ENCODE measurements at regions not wholly inside any gene's neighbourhood (a gene's known extent, or its start where the extent isn't known, plus 50 kb on each side); places are given as distances from the start of the nearest gene placed in this dataset.

GRCh38 chr2:83933749-83934148 is 525.3 kb downstream of the SUCLG1 start:
- Histone ChIP-seq H3K36me3 (no peaks in the 10 kb centered on the region), H3K4me1 (no peaks in the 10 kb centered on the region), H3K9me3 (no peaks in the 10 kb centered on the region), H3K27ac (no peak overlapping the region), H3K4me3 (no peak overlapping the region), H3K27me3 (no peaks in the 10 kb centered on the region)
- 66% methylated on average over 2 of the region's 2 CpGs for WGBS
- TF ChIP-seq CTCF (IDR thresholded peaks at IDR 0.05) (no peak), POLR2A (IDR thresholded peaks at IDR 0.05) (no peak), EP300 (IDR thresholded peaks at IDR 0.05) (no peak), POLR2AphosphoS5 (IDR thresholded peaks at IDR 0.05) (no peak)
- DNase-seq (ENCODE audit: low spot score in 2 of 2), result no peak

DNA sequence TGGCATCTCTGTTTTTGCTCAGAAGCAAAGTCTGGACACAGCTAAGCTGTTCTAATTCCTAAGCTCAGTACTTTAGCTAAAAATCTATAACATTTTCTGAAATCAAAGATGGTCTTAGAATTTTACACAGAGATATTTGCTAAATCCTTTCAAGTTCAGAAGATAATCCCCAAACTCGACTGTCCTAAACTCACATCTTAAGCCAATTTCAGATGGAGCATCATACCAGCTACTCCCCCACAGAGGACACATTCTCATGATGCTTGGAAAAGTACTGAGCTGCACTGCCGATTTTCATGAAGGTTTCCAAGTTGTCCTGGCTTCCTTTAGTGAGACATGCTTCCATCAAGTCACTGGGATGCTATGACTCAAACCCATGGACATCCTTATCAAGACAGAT is 535.5 kb downstream of the SUCLG1 start:
- TF ChIP-seq EP300 (IDR thresholded peaks at IDR 0.05), result no peak
- TF ChIP-seq CTCF (IDR thresholded peaks at IDR 0.05), result no peak
- Histone ChIP-seq H3K4me3 (no peak overlapping the region), H3K36me3 (no peaks in the 10 kb centered on the region), H3K27ac (no peak overlapping the region), H3K4me1 (no peaks in the 10 kb centered on the region), H3K27me3 (no peaks in the 10 kb centered on the region), H3K9me3 (no peaks in the 10 kb centered on the region)
- 92% methylated on average over 2 of the region's 2 CpGs for WGBS
- no peak for DNase-seq (ENCODE audit: low spot score in 2 of 2)

DNA sequence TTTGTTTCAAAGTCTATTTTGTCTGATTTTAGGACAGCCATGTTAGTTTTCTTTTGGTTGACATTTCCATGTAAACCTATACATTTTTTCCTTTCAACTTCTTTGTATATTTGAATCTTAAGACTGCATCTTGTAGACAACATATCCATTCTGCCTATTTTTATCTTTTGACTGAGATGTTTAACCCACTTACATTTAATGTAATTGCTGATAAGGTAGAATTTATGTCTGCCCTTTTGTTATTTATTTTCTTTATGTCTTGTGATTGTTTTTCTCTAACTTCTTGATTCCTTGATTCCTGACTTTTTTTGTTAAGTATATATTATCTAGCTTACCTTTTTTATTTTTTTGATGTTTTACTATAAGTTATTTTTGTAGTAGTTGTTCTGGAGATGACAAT is 542.5 kb downstream of the SUCLG1 start:
- Histone ChIP-seq H3K4me1 (no peaks in the 10 kb centered on the region), H3K27ac (no peak overlapping the region), H3K27me3 (no peaks in the 10 kb centered on the region), H3K4me3 (no peak overlapping the region), H3K9me3 (no peaks in the 10 kb centered on the region), H3K36me3 (no peaks in the 10 kb centered on the region)
- TF ChIP-seq POLR2A (IDR thresholded peaks at IDR 0.05) (no peak), CTCF (IDR thresholded peaks at IDR 0.05) (no peak), EP300 (IDR thresholded peaks at IDR 0.05) (no peak), POLR2AphosphoS5 (IDR thresholded peaks at IDR 0.05) (no peak)
- DNase-seq (ENCODE audit: low spot score in 2 of 2), result no peak

GRCh38 chr2:83915381-83915780 is 543.7 kb downstream of the SUCLG1 start:
- H3K27me3 ChIP-seq, result no peaks in the 10 kb centered on the region
- H3K36me3 ChIP-seq, result no peaks in the 10 kb centered on the region
- H3K4me1 ChIP-seq, result no peaks in the 10 kb centered on the region
- DNase-seq (ENCODE audit: low spot score in 2 of 2), result no peak
- no peak overlapping the region for H3K27ac ChIP-seq
- H3K9me3 ChIP-seq, result no peaks in the 10 kb centered on the region
- TF ChIP-seq POLR2A (IDR thresholded peaks at IDR 0.05) (no peak), CTCF (IDR thresholded peaks at IDR 0.05) (no peak), EP300 (IDR thresholded peaks at IDR 0.05) (no peak), POLR2AphosphoS5 (IDR thresholded peaks at IDR 0.05) (no peak)
- H3K4me3 ChIP-seq, result no peak overlapping the region

- Histone ChIP-seq H3K27ac (no peak overlapping the region), H3K9me3 (no peaks in the 10 kb centered on the region), H3K4me3 (no peak overlapping the region), H3K27me3 (no peaks in the 10 kb centered on the region), H3K4me1 (no peaks in the 10 kb centered on the region), H3K36me3 (no peaks in the 10 kb centered on the region)
- no peak for DNase-seq (ENCODE audit: low spot score in 2 of 2)
- TF ChIP-seq EP300 (IDR thresholded peaks at IDR 0.05), result no peak
- TF ChIP-seq CTCF (IDR thresholded peaks at IDR 0.05), result no peak
- no peak for TF ChIP-seq POLR2AphosphoS5 (IDR thresholded peaks at IDR 0.05)
- TF ChIP-seq POLR2A (IDR thresholded peaks at IDR 0.05), result no peak
These were observed 550.3 kb downstream of the SUCLG1 start for GRCh38 chr2:83908750-83909149.
